GM12872 (cell line): ENCODE measurements at regions not wholly inside any gene's neighbourhood (a gene's known extent, or its start where the extent isn't known, plus 50 kb on each side); places are given as distances from the start of the nearest gene placed in this dataset.

Experiments used
- TF ChIP-seq, protein P1 (sequence below): IDR thresholded peaks from 3 replicates; pipeline ENCODE4 v1.5.1; 2011; ENCODE audit warnings: low read depth, mild to moderate bottlenecking, low read length, moderate library complexity; ENCODE audit not compliant: insufficient read depth

DNA sequence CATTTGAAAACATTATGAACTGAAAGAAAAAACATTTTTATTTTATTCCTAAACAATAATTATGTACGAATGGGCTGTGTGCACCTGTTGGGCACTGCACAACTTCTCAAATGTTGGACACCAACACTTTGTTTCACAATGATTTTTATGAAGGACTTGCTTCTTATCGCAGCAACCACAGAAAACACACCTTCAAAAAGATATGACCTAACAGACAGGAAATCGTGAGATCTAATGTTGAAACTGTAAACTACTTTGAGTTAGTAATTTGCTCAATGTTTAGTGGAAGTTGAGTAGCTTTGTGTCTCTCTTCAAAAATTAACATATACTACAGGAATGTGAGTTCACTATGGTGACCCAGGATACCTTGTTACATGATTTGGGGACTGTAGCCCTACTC lies 98.6 kb downstream of the NXPE2 start:
- TF ChIP-seq, protein P1, sequence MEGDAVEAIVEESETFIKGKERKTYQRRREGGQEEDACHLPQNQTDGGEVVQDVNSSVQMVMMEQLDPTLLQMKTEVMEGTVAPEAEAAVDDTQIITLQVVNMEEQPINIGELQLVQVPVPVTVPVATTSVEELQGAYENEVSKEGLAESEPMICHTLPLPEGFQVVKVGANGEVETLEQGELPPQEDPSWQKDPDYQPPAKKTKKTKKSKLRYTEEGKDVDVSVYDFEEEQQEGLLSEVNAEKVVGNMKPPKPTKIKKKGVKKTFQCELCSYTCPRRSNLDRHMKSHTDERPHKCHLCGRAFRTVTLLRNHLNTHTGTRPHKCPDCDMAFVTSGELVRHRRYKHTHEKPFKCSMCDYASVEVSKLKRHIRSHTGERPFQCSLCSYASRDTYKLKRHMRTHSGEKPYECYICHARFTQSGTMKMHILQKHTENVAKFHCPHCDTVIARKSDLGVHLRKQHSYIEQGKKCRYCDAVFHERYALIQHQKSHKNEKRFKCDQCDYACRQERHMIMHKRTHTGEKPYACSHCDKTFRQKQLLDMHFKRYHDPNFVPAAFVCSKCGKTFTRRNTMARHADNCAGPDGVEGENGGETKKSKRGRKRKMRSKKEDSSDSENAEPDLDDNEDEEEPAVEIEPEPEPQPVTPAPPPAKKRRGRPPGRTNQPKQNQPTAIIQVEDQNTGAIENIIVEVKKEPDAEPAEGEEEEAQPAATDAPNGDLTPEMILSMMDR: no peak

DNA sequence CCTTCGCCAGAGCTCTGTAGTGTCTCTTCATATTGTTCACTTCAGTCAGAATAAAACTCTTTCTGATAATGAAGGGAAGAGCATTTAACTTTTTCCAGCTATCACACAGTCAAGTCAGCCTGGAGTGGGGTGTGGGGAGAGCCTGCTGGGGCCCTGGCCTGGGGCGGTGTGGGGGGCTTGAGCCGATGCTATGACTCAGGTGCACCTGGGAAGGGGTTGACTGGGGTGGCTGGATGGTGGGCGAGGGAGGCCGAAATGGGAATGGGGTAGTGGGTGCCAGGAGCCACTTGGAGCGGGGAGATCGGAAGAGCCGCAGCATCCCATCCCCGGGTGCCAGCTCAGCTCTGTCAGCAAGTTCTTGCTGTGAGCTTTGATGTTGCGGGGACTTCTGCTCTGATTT lies 100.9 kb downstream of the NXPE2 start:
- TF ChIP-seq, protein P1: no peak

DNA sequence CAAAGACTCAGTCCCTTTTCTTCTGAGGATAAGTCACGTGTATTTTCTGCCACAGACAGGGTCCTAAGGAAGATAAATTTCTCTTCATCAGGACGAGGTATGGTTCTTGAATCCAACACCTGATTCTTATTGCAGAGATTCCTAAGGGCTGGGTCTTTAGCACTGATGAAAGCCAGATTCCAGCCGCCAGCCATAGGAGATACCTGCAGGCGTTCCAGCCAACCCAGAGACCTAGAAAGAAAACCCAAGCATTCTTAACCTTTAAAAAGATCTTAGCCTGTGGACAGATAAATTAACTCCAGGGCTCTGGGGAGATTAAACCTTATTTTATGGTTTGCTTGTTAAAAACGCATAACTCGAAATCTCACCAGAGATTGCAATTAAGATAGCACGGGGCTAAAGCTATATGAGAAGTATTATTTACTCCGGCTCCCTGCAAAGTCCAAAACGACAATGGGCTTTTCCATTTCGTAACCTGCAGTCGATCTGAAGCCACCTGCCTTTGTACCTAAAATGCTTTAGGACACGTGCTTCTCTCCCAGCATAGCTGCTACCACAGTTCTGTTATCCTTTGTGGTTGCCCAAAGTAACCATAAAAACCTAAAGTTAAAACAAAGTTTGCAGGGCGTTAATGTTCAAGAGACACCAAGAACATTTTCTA lies 104.5 kb downstream of the NXPE2 start:
- TF ChIP-seq, protein P1: no peak

DNA sequence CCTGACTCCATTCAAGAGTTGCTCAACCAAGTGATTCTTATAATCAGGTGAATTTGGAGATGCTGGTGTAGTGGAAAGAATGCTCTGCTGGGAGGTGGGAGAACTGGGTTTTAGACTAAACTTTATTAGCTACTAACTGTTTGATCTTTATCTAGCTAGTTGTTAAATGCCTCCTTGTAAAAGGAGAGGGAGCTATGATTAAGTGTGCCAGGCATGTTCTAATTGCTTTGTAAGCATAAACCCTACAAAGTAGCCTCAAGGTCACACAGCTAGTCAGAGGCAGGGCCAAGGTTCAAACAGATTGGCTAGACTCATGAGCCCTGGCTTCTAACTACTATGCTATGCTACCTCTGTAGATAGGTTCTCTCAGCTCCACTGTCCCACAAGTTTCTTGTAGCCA lies 105.5 kb downstream of the NXPE2 start:
- TF ChIP-seq, protein P1: no peak

DNA sequence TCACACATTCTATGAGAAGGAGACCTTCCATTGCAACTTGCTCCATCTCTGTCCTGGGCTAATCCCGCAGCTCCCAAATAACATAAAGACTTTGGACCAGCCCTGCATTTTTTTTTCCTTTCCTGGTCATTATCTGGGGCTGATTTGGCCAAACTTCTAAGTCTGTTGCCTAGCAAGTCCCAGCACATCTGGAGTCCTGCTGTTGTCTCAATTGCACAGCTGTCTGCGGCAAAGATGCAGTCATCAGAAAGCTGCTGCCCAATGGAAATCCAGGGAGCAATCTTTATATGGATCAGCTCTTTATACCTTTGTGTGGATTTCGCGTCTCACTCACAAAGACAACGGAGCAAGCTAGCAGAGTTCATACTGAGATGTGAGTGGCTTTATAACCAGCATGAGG lies 105.9 kb downstream of the NXPE2 start:
- TF ChIP-seq, protein P1: no peak

DNA sequence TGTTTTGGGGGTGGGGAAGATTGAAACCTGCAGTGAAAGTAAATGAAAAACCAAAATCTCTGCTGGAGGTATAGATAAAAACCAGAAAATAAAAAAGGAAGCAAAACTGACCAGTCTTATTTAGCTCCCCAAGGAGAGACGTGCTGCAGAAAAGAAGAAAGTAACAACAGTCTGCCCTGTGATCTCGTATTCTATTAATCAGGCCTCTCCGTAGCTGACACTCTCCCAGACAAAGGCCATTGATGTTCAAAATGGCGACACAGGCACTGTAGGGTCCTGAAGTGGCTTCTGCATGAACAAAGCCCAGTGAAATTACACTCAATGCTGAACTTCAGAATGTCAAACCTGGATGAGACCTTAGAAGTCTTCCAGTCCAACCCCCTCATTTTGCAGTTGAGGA lies 106.6 kb downstream of the NXPE2 start:
- TF ChIP-seq, protein P1: no peak

DNA sequence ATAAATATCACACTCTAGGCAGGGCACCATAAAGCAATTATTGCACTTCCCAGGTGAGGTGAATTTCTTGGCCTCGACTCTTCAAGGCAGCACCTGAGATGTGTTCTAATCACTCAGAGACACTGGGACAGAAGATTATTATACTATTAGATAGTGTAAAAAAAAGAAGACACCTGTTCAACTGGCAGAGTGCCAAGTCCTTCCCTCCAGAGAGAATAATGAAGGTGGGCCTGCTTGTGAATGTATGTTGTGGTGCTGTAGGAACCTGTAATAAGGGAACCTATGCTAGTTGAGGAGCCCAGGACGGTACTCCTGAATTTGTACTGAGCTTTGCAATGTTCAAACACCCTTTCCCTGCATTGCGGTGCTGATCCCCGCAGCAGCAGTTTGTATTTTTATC lies 107.5 kb downstream of the NXPE2 start:
- TF ChIP-seq, protein P1: no peak
